ENCODE measurements at regions not wholly inside any gene's neighbourhood (a gene's known extent, or its start where the extent isn't known, plus 50 kb on each side); places are given as distances from the start of the nearest gene placed in this dataset.

GRCh38 chr4:182177166-182177565 is 66.0 kb upstream of the TENM3 start:
- Histone ChIP-seq H3K79me2 (ENCODE audit: low read length) (no peaks in the 10 kb centered on the region), H2AFZ (ENCODE audit: low read length) (no peak overlapping the region), H3K9ac (ENCODE audit: low read length) (no peak overlapping the region), H3K4me2 (ENCODE audit: low read depth, low read length, poor library complexity, severe bottlenecking) (no peak overlapping the region), H3K36me3 (ENCODE audit: insufficient read depth, low read length) (no peaks in the 10 kb centered on the region), H3K4me3 (ENCODE audit: low read length) (no peak overlapping the region), H3K27ac (ENCODE audit: low read length) (no peak overlapping the region), H3K9me2 (replicated peaks; ENCODE audit: insufficient read depth, low read length) (no peaks in the 10 kb centered on the region), H3K9me3 (ENCODE audit: low read length) (no peaks in the 10 kb centered on the region), H4K20me1 (ENCODE audit: insufficient read depth, low read depth, low read length) (no peaks in the 10 kb centered on the region), H3K27me3 (ENCODE audit: low read length) (no peaks in the 10 kb centered on the region), H3K4me1 (ENCODE audit: low read length) (no peaks in the 10 kb centered on the region)
- no peak for DNase-seq

GRCh38 chr4:182179105-182179504 is 64.1 kb upstream of the TENM3 start:
- Histone ChIP-seq H3K79me2 (ENCODE audit: low read length) (no peaks in the 10 kb centered on the region), H3K4me2 (ENCODE audit: low read depth, low read length, poor library complexity, severe bottlenecking) (no peak overlapping the region), H3K4me3 (ENCODE audit: low read length) (no peak overlapping the region)

GRCh38 chr4:182179751-182180150 is 63.5 kb upstream of the TENM3 start:
- no peaks in the 10 kb centered on the region for H3K4me1 ChIP-seq (ENCODE audit: low read length)
- DNase-seq, result no peak
- no peak overlapping the region for H3K4me3 ChIP-seq (ENCODE audit: low read length)
- H3K4me2 ChIP-seq (ENCODE audit: low read depth, low read length, poor library complexity, severe bottlenecking), result no peak overlapping the region
- no peaks in the 10 kb centered on the region for H3K9me3 ChIP-seq (ENCODE audit: low read length)
- H2AFZ ChIP-seq (ENCODE audit: low read length), result no peak overlapping the region
- no peaks in the 10 kb centered on the region for H3K36me3 ChIP-seq (ENCODE audit: insufficient read depth, low read length)
- no peak overlapping the region for H3K9ac ChIP-seq (ENCODE audit: low read length)
- H4K20me1 ChIP-seq (ENCODE audit: insufficient read depth, low read depth, low read length), result no peaks in the 10 kb centered on the region
- no peaks in the 10 kb centered on the region for H3K9me2 ChIP-seq (replicated peaks; ENCODE audit: insufficient read depth, low read length)
- H3K79me2 ChIP-seq (ENCODE audit: low read length), result no peaks in the 10 kb centered on the region
- no peaks in the 10 kb centered on the region for H3K27me3 ChIP-seq (ENCODE audit: low read length)
- H3K27ac ChIP-seq (ENCODE audit: low read length), result no peak overlapping the region

More at GRCh38 chr4:182179105-182179504, 64.1 kb upstream of the TENM3 start:
- Histone ChIP-seq H4K20me1 (ENCODE audit: insufficient read depth, low read depth, low read length) (no peaks in the 10 kb centered on the region), H3K27me3 (ENCODE audit: low read length) (no peaks in the 10 kb centered on the region), H2AFZ (ENCODE audit: low read length) (no peak overlapping the region), H3K4me1 (ENCODE audit: low read length) (no peaks in the 10 kb centered on the region), H3K9me3 (ENCODE audit: low read length) (no peaks in the 10 kb centered on the region), H3K9me2 (replicated peaks; ENCODE audit: insufficient read depth, low read length) (no peaks in the 10 kb centered on the region), H3K9ac (ENCODE audit: low read length) (no peak overlapping the region), H3K36me3 (ENCODE audit: insufficient read depth, low read length) (no peaks in the 10 kb centered on the region), H3K27ac (ENCODE audit: low read length) (no peak overlapping the region)
- DNase-seq, result no peak

- H3K9me3 ChIP-seq (ENCODE audit: low read length), result no peaks in the 10 kb centered on the region
- no peak overlapping the region for H3K27ac ChIP-seq (ENCODE audit: low read length)
- no peaks in the 10 kb centered on the region for H3K9me2 ChIP-seq (replicated peaks; ENCODE audit: insufficient read depth, low read length)
- no peaks in the 10 kb centered on the region for H4K20me1 ChIP-seq (ENCODE audit: insufficient read depth, low read depth, low read length)
- no peaks in the 10 kb centered on the region for H3K27me3 ChIP-seq (ENCODE audit: low read length)
- H3K36me3 ChIP-seq (ENCODE audit: insufficient read depth, low read length), result no peaks in the 10 kb centered on the region
- no peak overlapping the region for H3K4me2 ChIP-seq (ENCODE audit: low read depth, low read length, poor library complexity, severe bottlenecking)
- H3K9ac ChIP-seq (ENCODE audit: low read length), result no peak overlapping the region
- no peaks in the 10 kb centered on the region for H3K4me1 ChIP-seq (ENCODE audit: low read length)
- DNase-seq, result no peak
- no peak overlapping the region for H3K4me3 ChIP-seq (ENCODE audit: low read length)
- H3K79me2 ChIP-seq (ENCODE audit: low read length), result no peaks in the 10 kb centered on the region
- H2AFZ ChIP-seq (ENCODE audit: low read length), result no peak overlapping the region
Observed at GRCh38 chr4:182185491-182185890, 57.7 kb upstream of the TENM3 start.

GRCh38 chr4:182187674-182188073 is 55.5 kb upstream of the TENM3 start:
- H4K20me1 ChIP-seq (ENCODE audit: insufficient read depth, low read depth, low read length), result no peaks in the 10 kb centered on the region
- H3K9me3 ChIP-seq (ENCODE audit: low read length), result no peaks in the 10 kb centered on the region
- H3K27ac ChIP-seq (ENCODE audit: low read length), result no peak overlapping the region
- H3K4me1 ChIP-seq (ENCODE audit: low read length), result no peaks in the 10 kb centered on the region
- DNase-seq, result no peak
- no peak overlapping the region for H3K4me3 ChIP-seq (ENCODE audit: low read length)
- no peaks in the 10 kb centered on the region for H3K27me3 ChIP-seq (ENCODE audit: low read length)
- no peaks in the 10 kb centered on the region for H3K9me2 ChIP-seq (replicated peaks; ENCODE audit: insufficient read depth, low read length)
- no peaks in the 10 kb centered on the region for H3K79me2 ChIP-seq (ENCODE audit: low read length)
- H2AFZ ChIP-seq (ENCODE audit: low read length), result no peak overlapping the region
- no peak overlapping the region for H3K9ac ChIP-seq (ENCODE audit: low read length)
- no peak overlapping the region for H3K4me2 ChIP-seq (ENCODE audit: low read depth, low read length, poor library complexity, severe bottlenecking)
- H3K36me3 ChIP-seq (ENCODE audit: insufficient read depth, low read length), result no peaks in the 10 kb centered on the region

- Histone ChIP-seq H3K4me1 (ENCODE audit: low read length) (no peaks in the 10 kb centered on the region), H3K79me2 (ENCODE audit: low read length) (no peaks in the 10 kb centered on the region), H3K4me2 (ENCODE audit: low read depth, low read length, poor library complexity, severe bottlenecking) (no peak overlapping the region), H3K27me3 (ENCODE audit: low read length) (no peaks in the 10 kb centered on the region), H3K9ac (ENCODE audit: low read length) (no peak overlapping the region), H2AFZ (ENCODE audit: low read length) (no peak overlapping the region), H3K36me3 (ENCODE audit: insufficient read depth, low read length) (no peaks in the 10 kb centered on the region), H3K9me2 (replicated peaks; ENCODE audit: insufficient read depth, low read length) (no peaks in the 10 kb centered on the region), H3K4me3 (ENCODE audit: low read length) (no peak overlapping the region), H3K27ac (ENCODE audit: low read length) (no peak overlapping the region), H4K20me1 (ENCODE audit: insufficient read depth, low read depth, low read length) (no peaks in the 10 kb centered on the region), H3K9me3 (ENCODE audit: low read length) (no peaks in the 10 kb centered on the region)
- no peak for DNase-seq
Observed at GRCh38 chr4:182188622-182189021, 54.6 kb upstream of the TENM3 start.

- Histone ChIP-seq H3K79me2 (ENCODE audit: low read length) (no peaks in the 10 kb centered on the region), H3K9me3 (ENCODE audit: low read length) (no peaks in the 10 kb centered on the region), H3K4me2 (ENCODE audit: low read depth, low read length, poor library complexity, severe bottlenecking) (no peak overlapping the region), H3K9me2 (replicated peaks; ENCODE audit: insufficient read depth, low read length) (no peaks in the 10 kb centered on the region), H3K27me3 (ENCODE audit: low read length) (no peaks in the 10 kb centered on the region), H4K20me1 (ENCODE audit: insufficient read depth, low read depth, low read length) (no peaks in the 10 kb centered on the region), H3K4me3 (ENCODE audit: low read length) (no peak overlapping the region), H2AFZ (ENCODE audit: low read length) (no peak overlapping the region), H3K27ac (ENCODE audit: low read length) (no peak overlapping the region), H3K4me1 (ENCODE audit: low read length) (no peaks in the 10 kb centered on the region), H3K9ac (ENCODE audit: low read length) (no peak overlapping the region), H3K36me3 (ENCODE audit: insufficient read depth, low read length) (no peaks in the 10 kb centered on the region)
- DNase-seq, result no peak
Observed at GRCh38 chr4:182189103-182189878, 53.9 kb upstream of the TENM3 start.

- Histone ChIP-seq H3K4me3 (ENCODE audit: low read length) (no peak overlapping the region), H4K20me1 (ENCODE audit: insufficient read depth, low read depth, low read length) (no peaks in the 10 kb centered on the region), H3K4me1 (ENCODE audit: low read length) (no peaks in the 10 kb centered on the region), H3K27ac (ENCODE audit: low read length) (no peak overlapping the region), H3K4me2 (ENCODE audit: low read depth, low read length, poor library complexity, severe bottlenecking) (no peak overlapping the region), H3K79me2 (ENCODE audit: low read length) (no peaks in the 10 kb centered on the region), H3K9me3 (ENCODE audit: low read length) (no peaks in the 10 kb centered on the region), H3K9ac (ENCODE audit: low read length) (no peak overlapping the region), H3K27me3 (ENCODE audit: low read length) (no peaks in the 10 kb centered on the region), H3K36me3 (ENCODE audit: insufficient read depth, low read length) (no peaks in the 10 kb centered on the region), H3K9me2 (replicated peaks; ENCODE audit: insufficient read depth, low read length) (no peaks in the 10 kb centered on the region), H2AFZ (ENCODE audit: low read length) (no peak overlapping the region)
- DNase-seq, result no peak
Observed at GRCh38 chr4:182190306-182190705, 52.9 kb upstream of the TENM3 start.
